Kidney epithelial cell (primary cell): ENCODE measurements at regions not wholly inside any gene's neighbourhood (a gene's known extent, or its start where the extent isn't known, plus 50 kb on each side); places are given as distances from the start of the nearest gene placed in this dataset.

Source experiments
- DNase-seq: peaks from one replicate; pipeline ENCODE4 v3.0.0-alpha.2; 2010; ENCODE audit warnings: low read depth
- H3K27me3 ChIP-seq: 2 replicates; pipeline ENCODE4 v1.6.0; 2011; ENCODE audit warnings: low read length; ENCODE audit not compliant: control insufficient read depth, insufficient read depth
- H3K36me3 ChIP-seq: 2 replicates; pipeline ENCODE4 v1.5.1; 2011; ENCODE audit warnings: low read length; ENCODE audit not compliant: control insufficient read depth, insufficient read depth
- H3K4me3 ChIP-seq: 2 replicates; pipeline ENCODE4 v1.5.1; 2011; ENCODE audit warnings: low read depth, mild to moderate bottlenecking, control low read depth, low read length
- TF ChIP-seq, protein P1 (sequence below): IDR thresholded peaks from 2 replicates; pipeline ENCODE4 v1.5.1; 2011; ENCODE audit warnings: mild to moderate bottlenecking, moderate library complexity, low read length, control low read depth, inconsistent platforms; ENCODE audit not compliant: insufficient read depth, poor library complexity, severe bottlenecking

GRCh38 chrX:139298437-139298836, 232.1 kb upstream of the F9 start:
- TF ChIP-seq, protein P1, sequence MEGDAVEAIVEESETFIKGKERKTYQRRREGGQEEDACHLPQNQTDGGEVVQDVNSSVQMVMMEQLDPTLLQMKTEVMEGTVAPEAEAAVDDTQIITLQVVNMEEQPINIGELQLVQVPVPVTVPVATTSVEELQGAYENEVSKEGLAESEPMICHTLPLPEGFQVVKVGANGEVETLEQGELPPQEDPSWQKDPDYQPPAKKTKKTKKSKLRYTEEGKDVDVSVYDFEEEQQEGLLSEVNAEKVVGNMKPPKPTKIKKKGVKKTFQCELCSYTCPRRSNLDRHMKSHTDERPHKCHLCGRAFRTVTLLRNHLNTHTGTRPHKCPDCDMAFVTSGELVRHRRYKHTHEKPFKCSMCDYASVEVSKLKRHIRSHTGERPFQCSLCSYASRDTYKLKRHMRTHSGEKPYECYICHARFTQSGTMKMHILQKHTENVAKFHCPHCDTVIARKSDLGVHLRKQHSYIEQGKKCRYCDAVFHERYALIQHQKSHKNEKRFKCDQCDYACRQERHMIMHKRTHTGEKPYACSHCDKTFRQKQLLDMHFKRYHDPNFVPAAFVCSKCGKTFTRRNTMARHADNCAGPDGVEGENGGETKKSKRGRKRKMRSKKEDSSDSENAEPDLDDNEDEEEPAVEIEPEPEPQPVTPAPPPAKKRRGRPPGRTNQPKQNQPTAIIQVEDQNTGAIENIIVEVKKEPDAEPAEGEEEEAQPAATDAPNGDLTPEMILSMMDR: no peak
- Histone ChIP-seq H3K36me3 (no peaks in the 10 kb centered on the region), H3K27me3 (no peaks in the 10 kb centered on the region), H3K4me3 (no peak overlapping the region)
- DNase-seq: no peak

DNA sequence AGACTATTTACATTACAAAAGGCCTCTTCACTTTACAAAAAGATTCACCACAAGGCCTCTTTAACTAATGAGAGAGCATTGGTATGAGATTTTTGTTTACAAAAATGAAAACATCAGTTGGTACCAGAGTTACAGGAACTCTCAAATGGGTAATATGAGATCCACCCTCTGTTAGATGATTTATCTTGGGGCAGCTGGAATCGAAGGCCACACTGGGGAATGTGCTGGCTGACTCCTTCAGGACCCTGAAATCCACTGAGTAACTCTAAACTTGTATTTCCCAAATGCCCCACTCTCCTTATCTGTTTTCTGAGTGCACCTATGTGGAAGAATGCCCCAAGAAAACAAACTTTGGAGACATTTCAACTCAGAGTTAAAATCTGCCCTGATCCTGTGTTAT, 232.9 kb upstream of the F9 start:
- Histone ChIP-seq H3K27me3 (no peaks in the 10 kb centered on the region), H3K36me3 (no peaks in the 10 kb centered on the region), H3K4me3 (no peak overlapping the region)
- TF ChIP-seq, protein P1: no peak
- no peak for DNase-seq

DNA sequence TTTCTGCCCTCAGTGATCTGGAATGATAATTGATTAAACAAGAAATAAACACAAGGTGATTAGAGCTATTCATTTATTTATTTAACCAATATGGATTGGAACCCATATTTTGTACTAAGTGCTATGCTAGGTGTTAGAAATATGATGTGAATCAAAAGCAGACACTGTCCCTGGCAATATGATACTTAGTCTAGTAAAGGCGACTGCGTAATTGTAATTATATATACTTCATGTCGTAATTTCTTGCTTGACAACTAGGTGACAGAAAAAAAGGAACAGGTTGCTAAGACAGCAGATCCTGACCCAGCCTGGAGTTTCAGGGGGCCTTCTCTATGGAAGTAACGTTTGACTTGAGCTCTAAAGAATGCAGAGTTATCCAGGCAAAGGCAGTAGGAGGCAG, 236.5 kb upstream of the F9 start:
- H3K36me3 ChIP-seq: no peaks in the 10 kb centered on the region
- H3K27me3 ChIP-seq: no peaks in the 10 kb centered on the region
- TF ChIP-seq, protein P1: no peak
- no peak overlapping the region for H3K4me3 ChIP-seq
- no peak for DNase-seq

GRCh38 chrX:139290310-139290709, 240.2 kb upstream of the F9 start:
- Histone ChIP-seq H3K4me3 (no peak overlapping the region), H3K36me3 (no peaks in the 10 kb centered on the region), H3K27me3 (no peaks in the 10 kb centered on the region)
- TF ChIP-seq, protein P1: no peak
- peak; percentile 9 for DNase-seq

DNA sequence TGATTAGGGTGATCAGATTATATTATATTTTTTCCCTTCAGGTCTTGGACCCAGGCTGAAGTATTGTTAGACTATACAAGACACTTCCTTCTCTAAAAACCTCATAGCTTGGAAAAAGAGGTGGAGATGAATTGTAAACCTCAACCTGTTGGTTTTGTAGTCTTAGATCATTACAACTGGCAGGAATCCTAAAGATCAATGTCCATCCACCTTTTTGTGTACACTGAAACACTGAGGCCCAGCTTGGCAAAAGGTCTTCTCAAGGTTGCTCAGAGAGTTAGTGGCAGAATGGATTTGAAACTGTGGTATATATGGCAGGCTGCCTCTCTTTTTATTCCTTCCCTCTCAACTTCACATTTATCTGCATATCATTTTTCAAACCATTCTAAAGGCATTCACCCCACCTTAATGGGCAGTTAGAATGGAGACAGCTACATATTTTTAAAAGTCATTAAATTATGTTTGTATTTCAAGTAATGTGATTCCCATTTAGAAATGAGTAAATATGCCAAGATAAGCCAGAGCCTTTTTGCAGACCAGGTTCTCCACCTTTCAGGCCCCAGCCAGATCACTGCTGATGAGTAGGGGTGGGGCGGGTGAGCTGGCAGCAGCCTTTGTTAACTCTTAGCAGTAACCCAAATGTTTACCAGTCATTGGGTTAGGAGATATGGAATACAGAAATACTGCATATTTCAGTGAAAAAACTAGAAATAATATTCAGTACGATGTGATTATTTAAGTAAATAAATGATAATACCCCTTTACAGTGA, 243.2 kb upstream of the F9 start:
- TF ChIP-seq, protein P1: no peak
- Histone ChIP-seq H3K36me3 (no peaks in the 10 kb centered on the region), H3K27me3 (no peaks in the 10 kb centered on the region), H3K4me3 (no peak overlapping the region)
- no peak for DNase-seq

- TF ChIP-seq, protein P1: no peak
- no peak overlapping the region for H3K4me3 ChIP-seq
- no peaks in the 10 kb centered on the region for H3K36me3 ChIP-seq
- DNase-seq: no peak
- H3K27me3 ChIP-seq: no peaks in the 10 kb centered on the region
Observed at GRCh38 chrX:139286342-139286741, 244.2 kb upstream of the F9 start.
